IPS DF 6.9 (cell line): ENCODE measurements at regions not wholly inside any gene's neighbourhood (a gene's known extent, or its start where the extent isn't known, plus 50 kb on each side); places are given as distances from the start of the nearest gene placed in this dataset.

Experiments
- DNase-seq: peaks from one replicate; pipeline ENCODE4 v3.0.0-alpha.2; 2013; ENCODE audit warnings: low read depth, low spot score
- H3K27ac ChIP-seq: one replicate; pipeline ENCODE4 v1.5.1; 2013; ENCODE audit warnings: low read length, control low read depth
- H3K27me3 ChIP-seq: 2 replicates; pipeline ENCODE4 v1.6.1; 2013; ENCODE audit warnings: mild to moderate bottlenecking, low read length; ENCODE audit not compliant: control insufficient read depth, insufficient read depth
- H3K36me3 ChIP-seq: 2 replicates; pipeline ENCODE4 v1.6.1; 2013; ENCODE audit warnings: low read length; ENCODE audit not compliant: control insufficient read depth, insufficient read depth
- H3K4me1 ChIP-seq: 2 replicates; pipeline ENCODE4 v1.6.1; 2013; ENCODE audit warnings: low read length; ENCODE audit not compliant: control insufficient read depth, insufficient read depth
- H3K4me3 ChIP-seq: 2 replicates; pipeline ENCODE4 v1.5.1; 2013; ENCODE audit warnings: mild to moderate bottlenecking, low read length
- H3K9me3 ChIP-seq: 2 replicates; pipeline ENCODE4 v1.6.1; 2013; ENCODE audit warnings: low read length, inconsistent platforms; ENCODE audit not compliant: control insufficient read depth, insufficient read depth
- WGBS: extraction: QIAGEN DNeasy Blood & Tissue Kit; methylation state at CpG from one replicate; pipeline ENCODE4 v1.1.7; 2013; ENCODE audit warnings: mixed read lengths, missing lambda C conversion rate; ENCODE audit not compliant: insufficient read length, insufficient coverage; 5-methylcytosine and 5-hydroxymethylcytosine counted together

DNA sequence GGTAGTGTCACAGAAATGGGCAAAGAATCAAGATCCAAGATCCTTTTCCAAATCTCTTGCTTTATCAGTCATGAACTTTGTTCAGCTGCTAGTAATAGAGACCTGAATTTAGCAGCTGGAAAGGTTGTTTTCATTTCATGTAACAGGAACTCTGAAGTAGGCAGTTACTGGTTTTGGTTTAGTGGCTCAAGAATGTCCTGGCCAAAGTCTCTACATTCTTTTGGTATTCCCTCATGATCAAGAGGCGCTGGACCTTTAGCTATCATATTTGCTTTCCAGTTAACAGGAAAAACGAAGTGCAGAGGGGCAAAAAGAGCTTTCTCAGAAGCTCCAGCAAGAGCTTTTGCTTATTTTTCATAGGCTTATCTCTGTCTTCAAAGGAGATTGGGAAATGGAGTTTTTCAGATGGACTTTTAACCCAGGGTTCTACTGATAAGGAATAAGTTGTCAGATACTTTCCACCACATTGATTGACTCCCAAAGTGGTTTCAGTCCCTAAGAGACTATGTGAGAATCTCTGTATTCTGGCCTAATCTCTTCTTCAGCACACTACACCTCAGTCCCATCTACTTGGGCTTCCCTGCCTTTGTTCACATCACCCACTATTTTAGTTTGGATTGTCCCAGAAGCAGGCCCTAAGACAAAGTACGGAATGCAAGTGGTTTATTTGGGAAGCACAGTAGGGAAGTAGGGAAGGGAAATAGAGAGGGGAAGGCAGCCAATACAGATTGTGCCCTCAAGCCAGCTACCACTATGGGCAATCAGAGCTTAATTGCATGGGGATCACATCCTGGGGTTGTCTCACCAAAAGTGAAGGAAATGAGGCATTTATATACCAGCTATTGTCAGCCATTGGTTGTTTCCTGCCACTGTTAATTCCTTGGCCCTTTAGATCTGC lies 359.3 kb downstream of the LRRC70 start:
- Histone ChIP-seq H3K4me3 (no peak overlapping the region), H3K4me1 (no peaks in the 10 kb centered on the region), H3K36me3 (no peaks in the 10 kb centered on the region), H3K27ac (no peak overlapping the region), H3K27me3 (no peaks in the 10 kb centered on the region), H3K9me3 (no peaks in the 10 kb centered on the region)
- DNase-seq = no peak
- WGBS = no CpG with 5 or more reads among the region's 3 CpGs

DNA sequence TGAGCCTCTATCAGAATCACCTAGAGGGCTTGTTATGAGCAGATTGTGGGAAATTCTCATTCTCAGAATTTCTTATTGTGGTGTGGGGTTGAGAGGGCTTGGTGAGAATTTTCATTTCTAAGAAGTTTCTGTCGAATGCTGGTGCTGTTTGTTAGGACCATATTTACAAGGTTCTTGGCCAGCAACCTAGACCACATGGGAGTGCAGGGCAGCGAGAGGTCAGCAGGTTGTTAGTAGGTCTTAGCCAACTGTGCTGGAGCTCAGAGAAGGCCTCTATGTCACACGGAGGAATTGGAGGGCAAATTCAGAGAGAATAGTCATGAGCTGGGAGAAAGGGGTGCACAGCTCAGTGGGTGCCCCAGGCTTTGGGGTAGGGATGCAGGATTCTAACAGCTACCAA lies 357.0 kb downstream of the LRRC70 start:
- no CpG with 5 or more reads among the region's 3 CpGs for WGBS
- no peaks in the 10 kb centered on the region for H3K27me3 ChIP-seq
- H3K4me1 ChIP-seq = no peaks in the 10 kb centered on the region
- no peaks in the 10 kb centered on the region for H3K36me3 ChIP-seq
- DNase-seq = no peak
- no peaks in the 10 kb centered on the region for H3K9me3 ChIP-seq
- no peak overlapping the region for H3K4me3 ChIP-seq
- H3K27ac ChIP-seq = no peak overlapping the region

DNA sequence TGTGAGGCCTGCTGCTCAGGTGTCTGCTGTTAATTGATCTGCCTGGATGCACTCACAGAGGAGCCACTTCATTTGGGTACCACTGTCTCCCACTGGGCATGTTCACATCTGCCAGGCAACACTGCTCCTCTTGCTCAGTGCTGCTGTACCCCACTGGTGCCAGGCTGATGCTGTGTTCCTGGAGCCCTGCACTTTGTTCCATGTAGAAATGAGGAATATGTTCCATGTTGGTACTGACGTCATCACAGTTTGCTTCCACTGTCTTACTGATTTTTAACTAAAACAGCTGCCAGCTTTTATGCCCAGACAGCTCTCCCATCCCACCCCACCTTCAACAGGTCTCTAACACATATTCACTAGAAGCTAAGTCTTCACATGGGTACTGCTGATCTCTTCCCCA lies 355.7 kb downstream of the LRRC70 start:
- H3K9me3 ChIP-seq = no peaks in the 10 kb centered on the region
- H3K4me3 ChIP-seq = no peak overlapping the region
- no peaks in the 10 kb centered on the region for H3K36me3 ChIP-seq
- DNase-seq = no peak
- WGBS = no CpG with 5 or more reads among the region's 1 CpG
- no peaks in the 10 kb centered on the region for H3K27me3 ChIP-seq
- no peak overlapping the region for H3K27ac ChIP-seq
- no peaks in the 10 kb centered on the region for H3K4me1 ChIP-seq

DNA sequence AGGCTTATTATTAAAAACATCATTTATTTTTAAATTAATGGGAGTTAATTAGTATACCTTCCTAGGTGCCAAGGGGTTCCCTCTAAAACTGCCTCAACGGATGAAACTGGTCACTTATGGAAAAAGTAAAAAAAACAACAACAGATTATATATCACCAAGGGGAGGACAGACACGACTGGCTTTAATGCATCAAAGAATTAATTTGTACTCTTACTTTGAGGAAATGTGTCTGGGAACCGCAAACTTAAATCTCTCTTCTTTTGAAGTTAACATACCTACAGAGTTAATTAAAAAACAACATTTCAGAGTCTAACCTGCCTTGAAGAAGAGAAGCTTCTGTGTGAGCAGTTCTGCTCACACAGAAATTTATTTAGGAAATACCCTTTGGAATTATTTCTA lies 354.6 kb downstream of the LRRC70 start:
- H3K27me3 ChIP-seq = no peaks in the 10 kb centered on the region
- H3K36me3 ChIP-seq = no peaks in the 10 kb centered on the region
- no CpG with 5 or more reads among the region's 3 CpGs for WGBS
- H3K27ac ChIP-seq = no peak overlapping the region
- H3K4me3 ChIP-seq = no peak overlapping the region
- no peak for DNase-seq
- no peaks in the 10 kb centered on the region for H3K4me1 ChIP-seq
- no peaks in the 10 kb centered on the region for H3K9me3 ChIP-seq

DNA sequence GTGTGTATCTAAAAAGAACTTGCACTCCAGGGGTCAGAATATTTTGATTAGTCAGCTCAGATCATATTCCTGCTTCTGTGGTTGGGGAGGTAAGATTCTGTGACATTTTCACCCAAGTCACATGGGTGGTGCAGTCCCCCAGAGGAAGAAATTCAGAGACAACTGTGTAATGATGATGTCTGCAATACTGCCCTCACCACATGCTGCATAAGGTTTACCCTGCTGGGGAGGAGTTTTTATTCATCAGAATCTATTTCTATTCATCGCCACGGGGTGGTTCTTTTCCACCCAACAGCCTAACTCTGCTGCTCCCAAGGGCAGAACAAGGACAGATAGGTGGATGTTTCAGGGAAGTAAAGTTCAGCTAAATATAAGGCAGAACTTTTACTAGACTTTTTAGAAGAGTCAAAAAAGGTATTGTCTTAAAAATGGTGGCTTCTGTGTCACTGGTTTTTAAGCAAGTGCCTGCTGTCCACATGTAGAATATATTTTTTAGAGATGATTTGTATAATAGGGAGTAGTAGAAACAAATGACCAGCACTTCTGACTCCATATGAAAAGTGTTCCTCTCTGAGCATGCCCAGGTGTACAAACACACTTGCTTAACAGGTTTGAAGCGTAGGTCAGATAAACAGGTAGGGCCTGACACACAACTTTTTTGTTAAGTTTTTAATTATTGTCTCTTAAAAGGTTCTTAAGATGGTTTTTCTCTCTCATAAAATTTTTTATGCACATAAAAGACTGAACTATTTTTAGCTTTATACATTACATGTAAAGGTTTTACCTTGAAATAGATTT lies 352.7 kb downstream of the LRRC70 start:
- H3K9me3 ChIP-seq = no peaks in the 10 kb centered on the region
- no peak for DNase-seq
- no peaks in the 10 kb centered on the region for H3K36me3 ChIP-seq
- H3K27ac ChIP-seq = no peak overlapping the region
- no peaks in the 10 kb centered on the region for H3K27me3 ChIP-seq
- no peaks in the 10 kb centered on the region for H3K4me1 ChIP-seq
- no peak overlapping the region for H3K4me3 ChIP-seq
- no CpG with 5 or more reads among the region's 3 CpGs for WGBS

DNA sequence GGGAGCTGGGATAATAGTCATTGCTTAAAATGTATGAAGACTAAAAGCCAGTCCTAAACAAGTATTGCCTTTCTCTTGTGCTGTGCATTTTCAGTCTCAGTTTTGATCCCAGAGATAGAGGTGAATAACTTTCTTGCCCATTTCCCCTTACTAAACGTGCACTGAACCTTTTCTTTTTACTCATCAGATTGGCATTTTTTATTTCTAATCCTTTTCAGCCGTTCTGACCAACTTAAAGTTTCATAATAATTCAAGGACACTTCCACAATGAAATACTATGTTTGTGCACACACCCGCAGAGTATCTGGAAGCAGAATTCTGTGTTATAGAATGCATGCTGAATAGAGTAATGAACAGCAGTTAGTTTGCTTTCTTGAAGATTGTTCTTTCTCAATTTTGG lies 343.6 kb downstream of the LRRC70 start:
- no peak overlapping the region for H3K27ac ChIP-seq
- H3K4me3 ChIP-seq = no peak overlapping the region
- no peak for DNase-seq
- no peaks in the 10 kb centered on the region for H3K36me3 ChIP-seq
- WGBS = no CpG with 5 or more reads among the region's 3 CpGs
- no peaks in the 10 kb centered on the region for H3K27me3 ChIP-seq
- H3K9me3 ChIP-seq = no peaks in the 10 kb centered on the region
- H3K4me1 ChIP-seq = no peaks in the 10 kb centered on the region

DNA sequence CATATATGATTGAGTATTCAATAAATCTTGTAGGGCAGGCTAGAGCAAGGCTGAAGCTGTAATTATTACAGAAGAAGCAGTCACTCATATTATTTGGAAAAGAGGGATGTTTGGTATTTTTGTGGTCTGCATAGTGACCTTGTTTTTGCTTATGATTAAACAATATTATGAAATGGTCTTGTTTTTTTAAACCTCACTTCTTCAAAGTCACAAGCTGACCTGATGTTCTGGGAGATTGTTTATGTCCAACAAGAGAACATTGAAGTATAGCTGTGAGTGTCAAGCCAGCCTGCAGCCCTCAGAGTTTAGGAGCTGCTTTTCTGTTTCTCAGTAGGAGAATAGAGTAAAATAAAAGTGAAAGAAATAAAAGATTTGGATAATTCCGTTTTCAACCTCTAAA lies 342.2 kb downstream of the LRRC70 start:
- H3K27ac ChIP-seq = no peak overlapping the region
- no CpG with 5 or more reads among the region's 1 CpG for WGBS

DNA sequence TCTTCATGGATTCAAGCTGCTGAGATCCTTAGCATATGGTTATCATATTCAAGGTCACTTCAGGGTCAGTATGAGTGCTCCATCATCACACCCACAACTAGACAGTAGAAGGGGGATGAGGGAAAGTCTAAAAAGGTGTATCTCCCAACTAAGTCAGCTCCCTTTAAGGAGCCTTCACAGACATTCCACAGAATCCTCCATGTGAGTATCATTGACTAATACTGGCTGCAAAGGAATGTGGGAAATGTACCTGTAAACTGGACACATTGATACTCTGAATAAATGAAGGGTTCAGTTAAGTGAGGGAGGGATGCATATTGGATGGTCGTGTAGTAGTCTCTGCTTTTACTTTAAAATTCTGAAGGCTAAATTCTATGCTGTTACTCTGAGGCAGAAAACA lies 330.7 kb downstream of the LRRC70 start:
- no CpG with 5 or more reads among the region's 1 CpG for WGBS
- Histone ChIP-seq H3K4me1 (no peaks in the 10 kb centered on the region), H3K36me3 (no peaks in the 10 kb centered on the region), H3K9me3 (no peaks in the 10 kb centered on the region), H3K27ac (no peak overlapping the region), H3K27me3 (no peaks in the 10 kb centered on the region), H3K4me3 (no peak overlapping the region)
- no peak for DNase-seq

More for the DNA sequence above, 342.2 kb downstream of the LRRC70 start:
- Histone ChIP-seq H3K4me3 (no peak overlapping the region), H3K9me3 (no peaks in the 10 kb centered on the region), H3K4me1 (no peaks in the 10 kb centered on the region), H3K36me3 (no peaks in the 10 kb centered on the region), H3K27me3 (no peaks in the 10 kb centered on the region)
- DNase-seq = no peak

DNA sequence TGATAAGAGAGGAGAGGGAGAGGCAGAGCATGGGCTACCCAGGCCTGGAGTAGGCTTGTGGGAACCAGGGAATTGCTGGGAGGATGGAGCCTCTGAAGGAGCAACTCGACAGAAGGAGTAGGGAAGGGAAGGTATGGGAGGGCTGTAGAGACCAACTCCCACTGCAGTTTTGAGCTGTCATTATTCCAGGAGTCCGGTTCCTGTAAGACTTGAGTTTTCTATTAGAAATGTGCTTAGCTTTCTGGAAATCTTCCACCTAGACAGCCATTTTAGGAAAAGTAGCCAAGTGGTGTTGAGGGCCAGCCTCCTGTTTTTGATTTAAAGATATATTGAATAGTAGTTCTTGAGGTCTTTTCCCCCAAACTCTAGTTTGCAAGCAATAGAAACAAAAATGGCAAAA lies 323.5 kb downstream of the LRRC70 start:
- no CpG with 5 or more reads among the region's 2 CpGs for WGBS
- H3K36me3 ChIP-seq = no peaks in the 10 kb centered on the region
- H3K4me3 ChIP-seq = no peak overlapping the region
- H3K27ac ChIP-seq = no peak overlapping the region
- no peaks in the 10 kb centered on the region for H3K4me1 ChIP-seq
- no peaks in the 10 kb centered on the region for H3K9me3 ChIP-seq
- no peaks in the 10 kb centered on the region for H3K27me3 ChIP-seq
- no peak for DNase-seq

DNA sequence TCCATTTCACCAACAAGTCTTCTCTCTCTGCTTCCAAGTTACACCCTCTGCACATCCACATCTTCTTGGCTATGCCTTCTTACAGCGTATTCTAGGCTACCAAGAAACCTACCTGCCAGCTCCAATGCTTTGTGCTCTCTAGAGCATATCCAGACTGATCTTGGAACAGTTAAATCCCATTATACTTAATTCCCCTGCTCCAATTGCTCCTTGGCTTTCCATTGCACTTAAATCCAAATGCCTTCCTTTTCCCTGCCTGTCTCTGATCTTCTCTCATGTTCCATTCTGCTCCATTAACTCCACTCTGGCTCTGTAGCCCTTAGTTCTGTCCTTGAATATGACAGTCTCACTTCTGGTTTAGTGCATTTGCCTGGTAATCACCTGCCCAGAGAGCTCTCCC lies 322.4 kb downstream of the LRRC70 start:
- no peaks in the 10 kb centered on the region for H3K9me3 ChIP-seq
- H3K36me3 ChIP-seq = no peaks in the 10 kb centered on the region
- WGBS = no CpG with 5 or more reads among the region's 1 CpG
- no peak overlapping the region for H3K4me3 ChIP-seq
- H3K27ac ChIP-seq = no peak overlapping the region
- no peaks in the 10 kb centered on the region for H3K27me3 ChIP-seq
- no peaks in the 10 kb centered on the region for H3K4me1 ChIP-seq
- no peak for DNase-seq
